ENCODE measurements at regions not wholly inside any gene's neighbourhood (a gene's known extent, or its start where the extent isn't known, plus 50 kb on each side); places are given as distances from the start of the nearest gene placed in this dataset.

DNA sequence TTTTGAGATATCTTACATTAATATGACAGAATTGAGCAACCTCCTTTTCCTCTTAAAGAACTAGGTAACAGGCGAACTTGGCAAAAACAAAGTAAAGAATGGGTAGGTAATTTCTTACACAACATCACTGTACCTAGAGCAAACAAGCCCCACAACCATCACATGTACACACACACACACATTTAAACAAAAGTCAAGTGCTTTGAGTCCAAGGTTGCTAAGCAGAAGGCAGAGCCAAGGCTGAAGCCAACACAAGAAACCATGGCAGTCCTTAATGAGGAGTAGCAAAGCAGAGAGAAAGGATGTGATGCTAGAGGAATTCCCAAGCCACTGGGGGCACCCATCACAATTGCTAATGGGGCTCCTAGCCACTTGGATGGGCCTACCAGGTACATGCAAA, 164.1 kb downstream of the PAX3 start:
- TF ChIP-seq TAF1 (IDR thresholded peaks at IDR 0.05; ENCODE audit: control insufficient read depth, extremely low read depth, insufficient read depth, low read length, severe bottlenecking) (no peak), CCAR2 (IDR thresholded peaks at IDR 0.05; ENCODE audit: low read depth, low read length) (no peak), CEBPG (CRISPR knock-in tag; IDR thresholded peaks at IDR 0.05) (no peak), CEBPG (tag; conservative IDR thresholded peaks at IDR 0.05 in 1 of 2, IDR thresholded peaks at IDR 0.05 in 1 of 2) (no peak), EZH2 (IDR thresholded peaks at IDR 0.05; ENCODE audit: borderline replicate concordance, low read depth, low read length) (no peak)
- TF ChIP-seq, protein P1, sequence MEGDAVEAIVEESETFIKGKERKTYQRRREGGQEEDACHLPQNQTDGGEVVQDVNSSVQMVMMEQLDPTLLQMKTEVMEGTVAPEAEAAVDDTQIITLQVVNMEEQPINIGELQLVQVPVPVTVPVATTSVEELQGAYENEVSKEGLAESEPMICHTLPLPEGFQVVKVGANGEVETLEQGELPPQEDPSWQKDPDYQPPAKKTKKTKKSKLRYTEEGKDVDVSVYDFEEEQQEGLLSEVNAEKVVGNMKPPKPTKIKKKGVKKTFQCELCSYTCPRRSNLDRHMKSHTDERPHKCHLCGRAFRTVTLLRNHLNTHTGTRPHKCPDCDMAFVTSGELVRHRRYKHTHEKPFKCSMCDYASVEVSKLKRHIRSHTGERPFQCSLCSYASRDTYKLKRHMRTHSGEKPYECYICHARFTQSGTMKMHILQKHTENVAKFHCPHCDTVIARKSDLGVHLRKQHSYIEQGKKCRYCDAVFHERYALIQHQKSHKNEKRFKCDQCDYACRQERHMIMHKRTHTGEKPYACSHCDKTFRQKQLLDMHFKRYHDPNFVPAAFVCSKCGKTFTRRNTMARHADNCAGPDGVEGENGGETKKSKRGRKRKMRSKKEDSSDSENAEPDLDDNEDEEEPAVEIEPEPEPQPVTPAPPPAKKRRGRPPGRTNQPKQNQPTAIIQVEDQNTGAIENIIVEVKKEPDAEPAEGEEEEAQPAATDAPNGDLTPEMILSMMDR (IDR thresholded peaks at IDR 0.05 in 2 of 3, conservative IDR thresholded peaks at IDR 0.05 in 1 of 3; ENCODE audit: insufficient read depth in 2 of 3, low read depth in 1 of 3, low read length in 3 of 3) = no peak
- TF ChIP-seq, protein P2, sequence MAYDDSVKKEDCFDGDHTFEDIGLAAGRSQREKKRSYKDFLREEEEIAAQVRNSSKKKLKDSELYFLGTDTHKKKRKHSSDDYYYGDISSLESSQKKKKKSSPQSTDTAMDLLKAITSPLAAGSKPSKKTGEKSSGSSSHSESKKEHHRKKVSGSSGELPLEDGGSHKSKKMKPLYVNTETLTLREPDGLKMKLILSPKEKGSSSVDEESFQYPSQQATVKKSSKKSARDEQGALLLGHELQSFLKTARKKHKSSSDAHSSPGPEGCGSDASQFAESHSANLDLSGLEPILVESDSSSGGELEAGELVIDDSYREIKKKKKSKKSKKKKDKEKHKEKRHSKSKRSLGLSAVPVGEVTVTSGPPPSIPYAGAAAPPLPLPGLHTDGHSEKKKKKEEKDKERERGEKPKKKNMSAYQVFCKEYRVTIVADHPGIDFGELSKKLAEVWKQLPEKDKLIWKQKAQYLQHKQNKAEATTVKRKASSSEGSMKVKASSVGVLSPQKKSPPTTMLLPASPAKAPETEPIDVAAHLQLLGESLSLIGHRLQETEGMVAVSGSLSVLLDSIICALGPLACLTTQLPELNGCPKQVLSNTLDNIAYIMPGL (CRISPR knock-in tag; IDR thresholded peaks at IDR 0.05) = no peak

Data from K562 (cell line).